Keratinocyte (primary cell): ENCODE measurements at regions not wholly inside any gene's neighbourhood (a gene's known extent, or its start where the extent isn't known, plus 50 kb on each side); places are given as distances from the start of the nearest gene placed in this dataset.

Experiments
- DNase-seq: peaks from one replicate; pipeline ENCODE4 v3.0.0-alpha.2; 2011; ENCODE audit warnings: low read depth, missing footprints, low spot score
- FAIRE-seq: peaks from 2 replicates; lab custom pipeline; 2011; peaks lifted over from hg19 to GRCh38; lab: Jason Lieb, UNC
- H2AFZ ChIP-seq: 2 replicates; pipeline ENCODE4 v1.6.0; 2012; ENCODE audit warnings: low read length, control low read depth, inconsistent platforms; ENCODE audit not compliant: control insufficient read depth
- H3K27ac ChIP-seq: 2 replicates; pipeline ENCODE4 v1.5.1; 2011; ENCODE audit warnings: low read length; ENCODE audit not compliant: control insufficient read depth, insufficient read depth
- H3K27me3 ChIP-seq: 3 replicates; pipeline ENCODE4 v1.6.0; 2011; ENCODE audit warnings: low read length; ENCODE audit not compliant: control insufficient read depth, insufficient read depth; ENCODE audit errors: extremely low read depth
- H3K36me3 ChIP-seq, 2 experiments: 2 replicates in 1 of 2; 3 replicates in 1 of 2; pipeline ENCODE4 v1.5.1; 2011; ENCODE audit warnings: low read length in 2 of 2, mild to moderate bottlenecking in 1 of 2; ENCODE audit not compliant: control insufficient read depth in 2 of 2, insufficient read depth in 2 of 2; ENCODE audit errors: extremely low read depth in 1 of 2
- H3K4me1 ChIP-seq: 3 replicates; pipeline ENCODE4 v1.5.1; 2011; ENCODE audit warnings: low read length; ENCODE audit not compliant: control insufficient read depth, insufficient read depth; ENCODE audit errors: extremely low read depth
- H3K4me2 ChIP-seq: 3 replicates; pipeline ENCODE4 v1.6.0; 2011; ENCODE audit warnings: low read depth, low read length; ENCODE audit not compliant: control insufficient read depth, insufficient read depth; ENCODE audit errors: extremely low read depth
- H3K4me3 ChIP-seq, 3 experiments: fragments of 200-600 bp in 1 of 3; sonication (generic) in 1 of 3; 2 replicates in 2 of 3; 3 replicates in 1 of 3; pipeline ENCODE4 v1.5.1; 2011 to 2016; ENCODE audit warnings: low read length in 3 of 3, mild to moderate bottlenecking in 3 of 3, control low read depth in 2 of 3, inconsistent platforms in 1 of 3, low read depth in 1 of 3, mixed read lengths in 1 of 3, mixed run types in 1 of 3, moderate library complexity in 1 of 3; ENCODE audit not compliant: control insufficient read depth in 2 of 3, insufficient read depth in 2 of 3; ENCODE audit errors: extremely low read depth in 1 of 3
- H3K79me2 ChIP-seq: 2 replicates; pipeline ENCODE4 v1.6.0; 2012; ENCODE audit warnings: low read length; ENCODE audit not compliant: control insufficient read depth, insufficient read depth
- H3K9ac ChIP-seq: 3 replicates; pipeline ENCODE4 v1.6.0; 2011; ENCODE audit warnings: low read length; ENCODE audit not compliant: control insufficient read depth, insufficient read depth; ENCODE audit errors: extremely low read depth
- H3K9me1 ChIP-seq: 3 replicates; pipeline ENCODE4 v1.6.0; 2011; ENCODE audit warnings: low read length; ENCODE audit not compliant: control insufficient read depth, insufficient read depth; ENCODE audit errors: extremely low read depth
- H3K9me3 ChIP-seq: 2 replicates; pipeline ENCODE4 v1.5.1; 2012; ENCODE audit warnings: low read depth, low read length; ENCODE audit not compliant: control insufficient read depth
- H4K20me1 ChIP-seq: 3 replicates; pipeline ENCODE4 v1.6.0; 2011; ENCODE audit warnings: low read length; ENCODE audit not compliant: control insufficient read depth, insufficient read depth; ENCODE audit errors: extremely low read depth
- EZH2 ChIP-seq: IDR thresholded peaks from one replicate; pipeline ENCODE4 v1.6.1; 2012; ENCODE audit warnings: inconsistent platforms, mild to moderate bottlenecking, low read length, moderate library complexity
- dilution Hi-C: fragments of 300-500 bp; cut with MboI; formaldehyde crosslinking; loops from one replicate; pipeline ENCODE4 v1.7.0; 2020; ENCODE audit warnings: low sequenced_read_pairs; ENCODE audit not compliant: extremely low pct_ligation_motif_present
- TF ChIP-seq, protein P1 (sequence below), 3 experiments: IDR thresholded peaks in 1 of 3; conservative IDR thresholded peaks in 1 of 3; optimal IDR thresholded peaks in 1 of 3; 2 replicates in 2 of 3; 3 replicates in 1 of 3; pipeline versions ENCODE3 to v1.5.1; 2011; ENCODE audit warnings: low read length in 3 of 3, mild to moderate bottlenecking in 3 of 3, moderate library complexity in 2 of 3, control low read depth in 1 of 3, inconsistent platforms in 1 of 3; ENCODE audit not compliant: insufficient read depth in 2 of 3; ENCODE audit errors: extremely low read depth in 1 of 3

DNA sequence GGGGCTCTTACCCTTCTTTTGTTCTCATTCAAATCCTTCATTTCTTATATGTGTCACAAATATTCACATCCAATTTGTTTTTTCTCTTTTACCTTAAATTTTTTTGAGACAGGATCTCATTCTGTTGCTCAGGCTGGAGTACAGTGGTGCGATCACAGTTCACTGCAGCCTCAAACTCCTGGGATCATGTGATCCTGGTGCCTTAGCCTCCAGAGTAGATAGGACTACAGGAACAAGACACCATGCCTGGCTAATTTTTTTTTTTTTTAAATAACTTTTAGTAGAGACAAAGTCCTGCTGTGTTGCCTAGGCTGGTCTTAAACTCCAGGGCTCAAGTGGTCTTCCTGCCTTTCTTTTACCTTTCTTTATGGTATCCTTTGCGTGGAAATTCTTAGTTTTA lies 66.5 kb downstream of the POLR2M start:
- Histone ChIP-seq H3K9ac (no peak overlapping the region), H3K27ac (no peak overlapping the region), H3K36me3 (no peaks in the 10 kb centered on the region), H3K27me3 (no peaks in the 10 kb centered on the region), H3K9me1 (no peaks in the 10 kb centered on the region), H3K79me2 (no peaks in the 10 kb centered on the region), H3K4me1 (peaks cover 8% of the 10 kb centered on the region), H3K9me3 (no peaks in the 10 kb centered on the region), H3K4me2 (no peak overlapping the region), H4K20me1 (no peaks in the 10 kb centered on the region), H3K4me3 (no peak overlapping the region), H2AFZ (no peak overlapping the region)
- no peak for FAIRE-seq
- TF ChIP-seq, protein P1, sequence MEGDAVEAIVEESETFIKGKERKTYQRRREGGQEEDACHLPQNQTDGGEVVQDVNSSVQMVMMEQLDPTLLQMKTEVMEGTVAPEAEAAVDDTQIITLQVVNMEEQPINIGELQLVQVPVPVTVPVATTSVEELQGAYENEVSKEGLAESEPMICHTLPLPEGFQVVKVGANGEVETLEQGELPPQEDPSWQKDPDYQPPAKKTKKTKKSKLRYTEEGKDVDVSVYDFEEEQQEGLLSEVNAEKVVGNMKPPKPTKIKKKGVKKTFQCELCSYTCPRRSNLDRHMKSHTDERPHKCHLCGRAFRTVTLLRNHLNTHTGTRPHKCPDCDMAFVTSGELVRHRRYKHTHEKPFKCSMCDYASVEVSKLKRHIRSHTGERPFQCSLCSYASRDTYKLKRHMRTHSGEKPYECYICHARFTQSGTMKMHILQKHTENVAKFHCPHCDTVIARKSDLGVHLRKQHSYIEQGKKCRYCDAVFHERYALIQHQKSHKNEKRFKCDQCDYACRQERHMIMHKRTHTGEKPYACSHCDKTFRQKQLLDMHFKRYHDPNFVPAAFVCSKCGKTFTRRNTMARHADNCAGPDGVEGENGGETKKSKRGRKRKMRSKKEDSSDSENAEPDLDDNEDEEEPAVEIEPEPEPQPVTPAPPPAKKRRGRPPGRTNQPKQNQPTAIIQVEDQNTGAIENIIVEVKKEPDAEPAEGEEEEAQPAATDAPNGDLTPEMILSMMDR (optimal IDR thresholded peaks at IDR 0.05 in 1 of 3, IDR thresholded peaks at IDR 0.05 in 1 of 3, conservative IDR thresholded peaks at IDR 0.05 in 1 of 3; ENCODE audit: extremely low read depth in 1 of 3, insufficient read depth in 2 of 3, low read length in 3 of 3): no peak
- no peak for TF ChIP-seq EZH2
- dilution Hi-C loops: no loop called here
- DNase-seq: no peak

DNA sequence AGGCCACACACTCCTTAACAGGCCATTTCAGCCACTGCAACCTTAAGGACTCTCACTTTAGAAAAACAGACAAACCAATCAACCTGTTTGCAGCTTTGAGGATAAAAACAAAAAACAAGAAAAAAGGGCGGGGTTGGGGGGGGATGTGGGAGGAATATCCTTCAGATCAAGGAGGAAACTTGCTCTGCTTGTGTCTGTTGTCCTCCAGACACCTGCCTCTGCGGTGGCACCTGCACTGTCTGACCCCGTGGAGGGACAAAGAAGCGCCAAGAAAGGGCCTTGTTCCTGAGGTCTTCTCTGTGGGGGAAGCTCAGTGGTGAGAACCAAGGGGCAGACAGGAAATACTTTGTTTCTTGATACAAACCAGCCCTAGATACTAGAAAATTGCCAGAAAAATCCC lies 70.5 kb downstream of the POLR2M start:
- Histone ChIP-seq H4K20me1 (no peaks in the 10 kb centered on the region), H3K27ac (no peak overlapping the region), H3K79me2 (no peaks in the 10 kb centered on the region), H3K36me3 (no peaks in the 10 kb centered on the region), H3K9me1 (no peaks in the 10 kb centered on the region), H3K9ac (no peak overlapping the region), H3K9me3 (no peaks in the 10 kb centered on the region), H3K4me1 (peaks cover 19% of the 10 kb centered on the region), H2AFZ (no peak overlapping the region), H3K4me3 (no peak overlapping the region), H3K4me2 (no peak overlapping the region), H3K27me3 (no peaks in the 10 kb centered on the region)
- dilution Hi-C loops: no loop called here
- DNase-seq: no peak
- TF ChIP-seq, protein P1 (optimal IDR thresholded peaks at IDR 0.05 in 1 of 3, IDR thresholded peaks at IDR 0.05 in 1 of 3, conservative IDR thresholded peaks at IDR 0.05 in 1 of 3; ENCODE audit: extremely low read depth in 1 of 3, insufficient read depth in 2 of 3, low read length in 3 of 3): no peak
- TF ChIP-seq EZH2: no peak
- FAIRE-seq: no peak
